IMR-90 (cell line): ENCODE measurements at regions not wholly inside any gene's neighbourhood (a gene's known extent, or its start where the extent isn't known, plus 50 kb on each side); places are given as distances from the start of the nearest gene placed in this dataset.

Experiments
- ATAC-seq: fragments of 200-7000 bp; cut with Tn5 transposase; 2 replicates; pipeline ENCODE4 v1.9.1; 2020; ENCODE audit warnings: low read depth, mild to moderate bottlenecking, moderate library complexity
- BruUV-seq: library from RNA; stranded (reverse); fragments of 400-500 nt; replicated peaks from 2 replicates; lab custom pipeline; 2021; lab: Mats Ljungman, UMichigan
- CTCF ChIA-PET: fragments of 300-600 bp; formaldehyde crosslinking; extraction: SDS; loops from one replicate; lab custom pipeline; 2021; ENCODE audit warnings: antibody characterized with exemption; lab: Yijun Ruan, JAX
- POLR2A ChIA-PET: fragments of 300-600 bp; sonication (Branson Sonifier 250); formaldehyde crosslinking; loops from one replicate; lab custom pipeline; 2022; ENCODE audit warnings: antibody characterized with exemption; ENCODE audit not compliant: unreplicated experiment; lab: Charles Lee
- DNase-seq: peaks from one replicate; pipeline ENCODE4 v3.0.0; 2013
- H2AFZ ChIP-seq: replicated peaks from 2 replicates; pipeline ENCODE3; 2013; ENCODE audit warnings: low read length, mild to moderate bottlenecking; ENCODE audit not compliant: poor library complexity
- H2AK5ac ChIP-seq: 2 replicates; pipeline ENCODE4 v1.6.1; 2013; ENCODE audit warnings: low read depth, low read length, inconsistent platforms
- H2AK9ac ChIP-seq: replicated peaks from 2 replicates; pipeline ENCODE3; 2013; ENCODE audit warnings: mild to moderate bottlenecking, low read depth, low read length, moderate library complexity; ENCODE audit not compliant: poor library complexity
- H2BK120ac ChIP-seq: 2 replicates; pipeline ENCODE4 v1.6.1; 2013; ENCODE audit warnings: low read depth, low read length, inconsistent platforms
- H2BK15ac ChIP-seq: 3 replicates; pipeline ENCODE4 v1.6.1; 2013; ENCODE audit warnings: low read depth, low read length, inconsistent platforms
- H2BK20ac ChIP-seq: 2 replicates; pipeline ENCODE4 v1.6.1; 2013; ENCODE audit warnings: low read depth, mild to moderate bottlenecking, inconsistent platforms, low read length, moderate library complexity
- H2BK5ac ChIP-seq: 2 replicates; pipeline ENCODE4 v1.6.1; 2013; ENCODE audit warnings: mild to moderate bottlenecking, low read depth, low read length, inconsistent platforms; ENCODE audit not compliant: poor library complexity, severe bottlenecking
- H3K14ac ChIP-seq: replicated peaks from 2 replicates; pipeline ENCODE4 v1.6.1; 2013; ENCODE audit warnings: low read depth, low read length, inconsistent platforms
- H3K18ac ChIP-seq: 2 replicates; pipeline ENCODE4 v1.6.1; 2013; ENCODE audit warnings: low read depth, low read length, control low read depth
- H3K23ac ChIP-seq: 2 replicates; pipeline ENCODE4 v1.6.1; 2013; ENCODE audit warnings: low read depth, low read length, inconsistent platforms
- H3K27ac ChIP-seq: 2 replicates; pipeline ENCODE4 v1.5.1; 2013; ENCODE audit warnings: mild to moderate bottlenecking, control low read depth, low read length; ENCODE audit not compliant: insufficient read depth
- H3K27me3 ChIP-seq: 2 replicates; pipeline ENCODE4 v1.6.1; 2013; ENCODE audit warnings: low read length; ENCODE audit not compliant: control insufficient read depth, insufficient read depth
- H3K36me3 ChIP-seq: 2 replicates; pipeline ENCODE4 v1.6.1; 2013; ENCODE audit warnings: low read length, mixed read lengths; ENCODE audit not compliant: control insufficient read depth, insufficient read depth
- H3K4ac ChIP-seq: 2 replicates; pipeline ENCODE4 v1.6.1; 2013; ENCODE audit warnings: low read depth, low read length, inconsistent platforms
- H3K4me1 ChIP-seq: 2 replicates; pipeline ENCODE4 v1.6.1; 2013; ENCODE audit warnings: low read length, mixed read lengths; ENCODE audit not compliant: control insufficient read depth, insufficient read depth
- H3K4me2 ChIP-seq: 2 replicates; pipeline ENCODE4 v1.6.1; 2013; ENCODE audit warnings: low read depth, mild to moderate bottlenecking, control low read depth, low read length, moderate library complexity
- H3K4me3 ChIP-seq: 2 replicates; pipeline ENCODE4 v1.5.1; 2013; ENCODE audit warnings: low read depth, mild to moderate bottlenecking, control low read depth, low read length, moderate library complexity; ENCODE audit not compliant: insufficient read depth
- H3K56ac ChIP-seq: 2 replicates; pipeline ENCODE4 v1.6.1; 2013; ENCODE audit warnings: low read length, inconsistent platforms; ENCODE audit not compliant: insufficient read depth; ENCODE audit errors: extremely low read depth
- H3K79me1 ChIP-seq, 2 experiments: 2 replicates each; pipeline ENCODE4 v1.6.1; 2013; ENCODE audit warnings: low read length in 2 of 2, inconsistent platforms in 1 of 2, low read depth in 1 of 2
- H3K9ac ChIP-seq: 2 replicates; pipeline ENCODE4 v1.6.1; 2013; ENCODE audit warnings: low read depth, low read length, control low read depth
- H3K9me1 ChIP-seq: 2 replicates; pipeline ENCODE4 v1.6.1; 2013; ENCODE audit warnings: low read length, inconsistent platforms; ENCODE audit not compliant: insufficient read depth
- H3K9me3 ChIP-seq: 2 replicates; pipeline ENCODE4 v1.6.1; 2013; ENCODE audit warnings: low read length; ENCODE audit not compliant: control insufficient read depth, insufficient read depth
- H4K20me1 ChIP-seq: 2 replicates; pipeline ENCODE4 v1.6.1; 2013; ENCODE audit warnings: low read length, inconsistent platforms; ENCODE audit not compliant: insufficient read depth
- H4K5ac ChIP-seq: 2 replicates; pipeline ENCODE4 v1.6.1; 2013; ENCODE audit warnings: mild to moderate bottlenecking, low read depth, low read length, control low read depth
- H4K8ac ChIP-seq, 2 experiments: 2 replicates each; pipeline ENCODE4 v1.6.1; 2013; ENCODE audit warnings: low read depth in 2 of 2, low read length in 2 of 2, control low read depth in 1 of 2, inconsistent platforms in 1 of 2
- H4K91ac ChIP-seq: 2 replicates; pipeline ENCODE4 v1.6.1; 2013; ENCODE audit warnings: low read depth, low read length, inconsistent platforms; ENCODE audit not compliant: insufficient read depth
- BHLHE40 ChIP-seq: fragments of 150-350 bp; IDR thresholded peaks from 2 replicates; pipeline ENCODE4 v1.6.1; 2016; ENCODE audit warnings: mild to moderate bottlenecking, low read depth, low read length
- CEBPB ChIP-seq: IDR thresholded peaks from 2 replicates; pipeline ENCODE4 v1.6.1; 2012; ENCODE audit warnings: low read depth, low read length, improper control_type of control experiment
- CHD1 ChIP-seq: IDR thresholded peaks from 2 replicates; pipeline ENCODE4 v1.6.1; 2012; ENCODE audit warnings: low read depth, low read length, improper control_type of control experiment
- CTCF ChIP-seq: conservative IDR thresholded peaks from 2 replicates; pipeline ENCODE4 v1.5.1; 2012; ENCODE audit warnings: mild to moderate bottlenecking, low read depth, low read length, improper control_type of control experiment
- ELK1 ChIP-seq: fragments of 150-350 bp; IDR thresholded peaks from 2 replicates; pipeline ENCODE4 v1.6.1; 2016; ENCODE audit warnings: low read depth, mild to moderate bottlenecking, low read length, moderate library complexity, borderline replicate concordance
- FOS ChIP-seq: fragments of 150-350 bp; IDR thresholded peaks from 2 replicates; pipeline ENCODE4 v1.6.1; 2016; ENCODE audit warnings: low read depth, low read length
- MAZ ChIP-seq: IDR thresholded peaks from 2 replicates; pipeline ENCODE4 v1.6.1; 2012; ENCODE audit warnings: low read depth, mild to moderate bottlenecking, low read length, improper control_type of control experiment, moderate library complexity, borderline replicate concordance
- MXI1 ChIP-seq: IDR thresholded peaks from 2 replicates; pipeline ENCODE4 v1.6.1; 2012; ENCODE audit warnings: low read depth, mild to moderate bottlenecking, low read length, moderate library complexity, borderline replicate concordance
- NFE2L2 ChIP-seq: fragments of 150-350 bp; IDR thresholded peaks from 2 replicates; pipeline ENCODE4 v1.6.1; 2016; ENCODE audit warnings: low read depth, mild to moderate bottlenecking, low read length
- RAD21 ChIP-seq: IDR thresholded peaks from 2 replicates; pipeline ENCODE4 v1.6.1; 2012; ENCODE audit warnings: low read length, improper control_type of control experiment
- RCOR1 ChIP-seq: IDR thresholded peaks from 2 replicates; pipeline ENCODE4 v1.6.1; 2012; ENCODE audit warnings: mild to moderate bottlenecking, low read length, improper control_type of control experiment; ENCODE audit not compliant: insufficient replicate concordance
- RFX5 ChIP-seq: IDR thresholded peaks from 2 replicates; pipeline ENCODE4 v1.8.0; 2012; ENCODE audit warnings: low read depth, mild to moderate bottlenecking, low read length, moderate library complexity
- SMC3 ChIP-seq: fragments of 150-350 bp; IDR thresholded peaks from 2 replicates; pipeline ENCODE4 v1.6.1; 2016; ENCODE audit warnings: low read depth, mild to moderate bottlenecking, antibody characterized with exemption, low read length, moderate library complexity
- USF2 ChIP-seq: fragments of 150-350 bp; IDR thresholded peaks from 2 replicates; pipeline ENCODE4 v1.6.1; 2017; ENCODE audit warnings: mild to moderate bottlenecking, antibody characterized with exemption, low read length, low read depth
- WGBS, 2 experiments: methylation state at CpG; one replicate each; pipeline versions ENCODE4 v1.1.5 to v1.1.7; 2013; ENCODE audit warnings: missing lambda C conversion rate in 2 of 2; ENCODE audit not compliant: insufficient read length in 1 of 2; ENCODE audit errors: extremely low coverage in 2 of 2; 5-methylcytosine and 5-hydroxymethylcytosine counted together
- dilution Hi-C: fragments of 300-500 bp; cut with HindIII; formaldehyde crosslinking; loops from one replicate; pipeline ENCODE4 v1.14.3; 2018; ENCODE audit warnings: low sequenced_read_pairs; ENCODE audit not compliant: unreplicated experiment
- in situ Hi-C: fragments of 300-500 bp; cut with MboI; formaldehyde crosslinking; loops from 3 replicates; pipeline ENCODE4 v1.14.3; 2019; ENCODE audit warnings: low sequenced_read_pairs, inconsistent platforms, mixed read lengths
- intact Hi-C: fragments of 100-400 bp; cut with micrococcal nuclease; formaldehyde crosslinking; loops from 2 replicates; pipeline ENCODE4 v1.10.0; 2022

- no TSS peak for BruUV-seq
- intact Hi-C loops: no loop called here
Observed at GRCh38 chr2:217138284-217138683, 278.4 kb upstream of the TNP1 start.

More at GRCh38 chr2:217138284-217138683, 278.4 kb upstream of the TNP1 start:
- Histone ChIP-seq H3K56ac (no peak overlapping the region), H3K23ac (no peak overlapping the region), H3K36me3 (no peaks in the 10 kb centered on the region), H4K20me1 (no peaks in the 10 kb centered on the region), H4K5ac (no peak overlapping the region), H2AK5ac (no peak overlapping the region), H2BK20ac (no peak overlapping the region), H3K27me3 (no peaks in the 10 kb centered on the region), H2AFZ (no peak overlapping the region), H3K18ac (no peak overlapping the region), H3K79me1 (no peaks in the 10 kb centered on the region), H3K9me1 (no peaks in the 10 kb centered on the region), H3K14ac (no peak overlapping the region), H3K27ac (no peak overlapping the region), H2AK9ac (no peak overlapping the region), H3K4ac (no peak overlapping the region), H4K91ac (no peak overlapping the region), H3K4me1 (no peaks in the 10 kb centered on the region), H4K8ac (no peak overlapping the region), H3K9me3 (peaks cover 15% of the 10 kb centered on the region), H3K9ac (no peak overlapping the region), H3K4me3 (no peak overlapping the region), H2BK5ac (no peak overlapping the region), H2BK120ac (no peak overlapping the region), H2BK15ac (no peak overlapping the region), H3K4me2 (no peak overlapping the region)
- DNase-seq: no peak
- in situ Hi-C loops (no loop called here), dilution Hi-C loops (no loop called here)
- no peak for ATAC-seq
- no CpG with 5 or more reads among the region's 4 CpGs for WGBS, 2 experiments
- ChIA-PET CTCF (no interaction called here), POLR2A (no interaction called here)
- TF ChIP-seq BHLHE40: no peak
- TF ChIP-seq CHD1: no peak
- TF ChIP-seq MAZ: no peak
- no peak for TF ChIP-seq USF2
- TF ChIP-seq RFX5: no peak
- TF ChIP-seq ELK1: no peak
- no peak for TF ChIP-seq RAD21
- no peak for TF ChIP-seq SMC3
- TF ChIP-seq RCOR1: no peak
- TF ChIP-seq CTCF: no peak
- no peak for TF ChIP-seq CEBPB
- no peak for TF ChIP-seq MXI1
- TF ChIP-seq FOS: no peak
- TF ChIP-seq NFE2L2: no peak
